Stomach (tissue), 4 donors: ENCODE measurements at regions not wholly inside any gene's neighbourhood (a gene's known extent, or its start where the extent isn't known, plus 50 kb on each side); places are given as distances from the start of the nearest gene placed in this dataset.

ENCODE experiments used
- POLR2A ChIP-seq, 4 donors: fragments of 450-650 bp; IDR thresholded peaks; one replicate each; pipeline ENCODE4 v1.6.1; 2016; ENCODE audit warnings: antibody characterized with exemption in 4 of 4, control low read depth in 2 of 4, mild to moderate bottlenecking in 1 of 4, moderate library complexity in 1 of 4
- POLR2AphosphoS5 ChIP-seq, 3 donors: sonication (generic); formaldehyde crosslinking; IDR thresholded peaks; one replicate each; pipeline ENCODE4 v1.6.1; 2016; ENCODE audit warnings: antibody characterized with exemption in 3 of 3
- TF ChIP-seq, protein P1 (sequence below), 7 experiments: fragments of 450-650 bp in 4 of 7; fragments of 200-600 bp in 3 of 7; sonication (generic) in 3 of 7; IDR thresholded peaks; one replicate each; pipeline ENCODE4 v1.5.1; 2016 to 2019; ENCODE audit warnings: antibody characterized with exemption in 7 of 7, control low read depth in 2 of 7, mild to moderate bottlenecking in 1 of 7

GRCh38 chr6:115767931-115768330, 292.8 kb downstream of the FRK start:
- TF ChIP-seq, protein P1, sequence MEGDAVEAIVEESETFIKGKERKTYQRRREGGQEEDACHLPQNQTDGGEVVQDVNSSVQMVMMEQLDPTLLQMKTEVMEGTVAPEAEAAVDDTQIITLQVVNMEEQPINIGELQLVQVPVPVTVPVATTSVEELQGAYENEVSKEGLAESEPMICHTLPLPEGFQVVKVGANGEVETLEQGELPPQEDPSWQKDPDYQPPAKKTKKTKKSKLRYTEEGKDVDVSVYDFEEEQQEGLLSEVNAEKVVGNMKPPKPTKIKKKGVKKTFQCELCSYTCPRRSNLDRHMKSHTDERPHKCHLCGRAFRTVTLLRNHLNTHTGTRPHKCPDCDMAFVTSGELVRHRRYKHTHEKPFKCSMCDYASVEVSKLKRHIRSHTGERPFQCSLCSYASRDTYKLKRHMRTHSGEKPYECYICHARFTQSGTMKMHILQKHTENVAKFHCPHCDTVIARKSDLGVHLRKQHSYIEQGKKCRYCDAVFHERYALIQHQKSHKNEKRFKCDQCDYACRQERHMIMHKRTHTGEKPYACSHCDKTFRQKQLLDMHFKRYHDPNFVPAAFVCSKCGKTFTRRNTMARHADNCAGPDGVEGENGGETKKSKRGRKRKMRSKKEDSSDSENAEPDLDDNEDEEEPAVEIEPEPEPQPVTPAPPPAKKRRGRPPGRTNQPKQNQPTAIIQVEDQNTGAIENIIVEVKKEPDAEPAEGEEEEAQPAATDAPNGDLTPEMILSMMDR (IDR thresholded peaks at IDR 0.05): no peak
- TF ChIP-seq POLR2A (IDR thresholded peaks at IDR 0.05) (no peak), POLR2AphosphoS5 (IDR thresholded peaks at IDR 0.05) (no peak)
